GM12873 (cell line): ENCODE measurements at regions not wholly inside any gene's neighbourhood (a gene's known extent, or its start where the extent isn't known, plus 50 kb on each side); places are given as distances from the start of the nearest gene placed in this dataset.
A peak's percentile ranks its signal among the peaks of the same experiment; 100 is the strongest.

ENCODE experiments used
- TF ChIP-seq, protein P1 (sequence below): IDR thresholded peaks from 2 replicates; pipeline ENCODE4 v1.5.1; 2012; ENCODE audit warnings: low read depth, mild to moderate bottlenecking, moderate library complexity, low read length, control low read depth; ENCODE audit not compliant: insufficient read depth; ENCODE audit errors: missing control alignments

DNA sequence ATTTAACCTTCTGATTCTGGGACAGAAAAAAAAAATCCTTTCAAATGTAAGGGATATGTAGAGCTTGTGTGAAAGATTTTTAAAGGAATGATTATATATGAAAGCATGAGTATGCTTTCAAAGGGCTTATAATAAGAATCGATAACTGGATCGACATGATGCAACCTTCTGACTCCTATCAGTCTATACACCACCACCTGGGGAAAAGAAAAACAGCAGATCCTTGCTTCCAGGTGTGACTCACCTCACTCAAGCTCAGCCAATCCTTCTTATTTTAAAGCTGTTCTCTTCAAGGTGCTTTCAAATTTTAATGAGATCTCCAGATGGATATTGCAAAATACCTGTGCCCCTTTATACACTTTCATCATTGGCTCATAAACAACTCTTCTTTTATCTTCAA, 102.1 kb upstream of the EDNRA start:
- TF ChIP-seq, protein P1, sequence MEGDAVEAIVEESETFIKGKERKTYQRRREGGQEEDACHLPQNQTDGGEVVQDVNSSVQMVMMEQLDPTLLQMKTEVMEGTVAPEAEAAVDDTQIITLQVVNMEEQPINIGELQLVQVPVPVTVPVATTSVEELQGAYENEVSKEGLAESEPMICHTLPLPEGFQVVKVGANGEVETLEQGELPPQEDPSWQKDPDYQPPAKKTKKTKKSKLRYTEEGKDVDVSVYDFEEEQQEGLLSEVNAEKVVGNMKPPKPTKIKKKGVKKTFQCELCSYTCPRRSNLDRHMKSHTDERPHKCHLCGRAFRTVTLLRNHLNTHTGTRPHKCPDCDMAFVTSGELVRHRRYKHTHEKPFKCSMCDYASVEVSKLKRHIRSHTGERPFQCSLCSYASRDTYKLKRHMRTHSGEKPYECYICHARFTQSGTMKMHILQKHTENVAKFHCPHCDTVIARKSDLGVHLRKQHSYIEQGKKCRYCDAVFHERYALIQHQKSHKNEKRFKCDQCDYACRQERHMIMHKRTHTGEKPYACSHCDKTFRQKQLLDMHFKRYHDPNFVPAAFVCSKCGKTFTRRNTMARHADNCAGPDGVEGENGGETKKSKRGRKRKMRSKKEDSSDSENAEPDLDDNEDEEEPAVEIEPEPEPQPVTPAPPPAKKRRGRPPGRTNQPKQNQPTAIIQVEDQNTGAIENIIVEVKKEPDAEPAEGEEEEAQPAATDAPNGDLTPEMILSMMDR = no peak

DNA sequence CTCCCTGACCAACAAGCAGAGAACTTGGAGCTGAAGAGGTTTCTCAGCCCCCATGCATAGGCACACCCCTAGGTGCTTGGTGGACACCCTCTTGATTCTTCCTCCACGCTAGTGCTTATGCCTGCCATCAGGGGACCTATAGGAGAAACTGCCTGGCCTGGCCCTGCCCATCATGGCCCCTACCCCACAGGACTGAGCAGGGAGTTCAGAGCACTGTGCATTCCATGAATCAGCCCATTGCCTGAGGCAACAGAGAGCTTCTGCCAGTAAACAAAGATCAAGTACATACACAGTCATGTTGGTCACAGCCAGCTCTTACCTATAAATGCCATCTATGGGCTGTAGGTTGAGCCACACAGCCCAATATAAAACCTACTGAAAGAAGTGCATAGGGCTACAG, 99.1 kb upstream of the EDNRA start:
- TF ChIP-seq, protein P1 = no peak

DNA sequence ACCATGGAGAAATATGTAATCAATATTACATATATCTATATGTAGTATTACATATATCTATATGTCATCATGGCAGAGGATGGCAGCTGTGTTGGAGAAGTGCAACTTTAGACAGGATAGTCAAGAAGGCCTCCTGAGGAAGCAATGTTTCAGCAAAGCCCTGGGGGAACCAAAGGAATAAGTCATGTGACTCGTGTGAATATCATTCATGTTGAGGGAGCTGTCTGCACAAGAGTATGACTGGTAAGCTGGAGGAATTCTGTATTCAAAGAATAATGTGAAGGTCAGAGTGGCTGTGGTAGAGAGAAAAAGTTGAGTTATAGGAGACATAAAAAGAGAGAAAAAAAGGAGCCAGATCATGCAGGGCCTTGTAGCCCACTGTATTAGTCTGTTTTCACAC, 92.9 kb upstream of the EDNRA start:
- TF ChIP-seq, protein P1 = no peak

DNA sequence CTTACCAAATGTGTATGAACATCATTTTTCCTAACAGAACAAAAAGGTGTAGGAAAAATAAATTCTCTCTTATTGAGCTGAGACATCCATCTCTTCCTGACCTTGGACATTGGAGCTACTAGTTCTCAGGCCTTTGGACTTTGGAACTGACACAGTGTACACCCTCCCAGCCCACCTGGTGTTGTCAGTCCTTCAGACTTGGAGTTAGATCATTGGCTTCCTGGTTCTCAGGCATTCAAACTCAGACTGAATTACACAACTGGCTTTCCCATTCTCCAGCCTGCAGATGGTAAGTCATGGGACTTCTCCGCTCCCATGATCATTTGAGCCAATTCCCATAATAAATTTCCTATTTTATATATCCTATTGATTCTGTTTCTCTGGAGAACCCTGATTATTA, 84.8 kb upstream of the EDNRA start:
- TF ChIP-seq, protein P1 = no peak

DNA sequence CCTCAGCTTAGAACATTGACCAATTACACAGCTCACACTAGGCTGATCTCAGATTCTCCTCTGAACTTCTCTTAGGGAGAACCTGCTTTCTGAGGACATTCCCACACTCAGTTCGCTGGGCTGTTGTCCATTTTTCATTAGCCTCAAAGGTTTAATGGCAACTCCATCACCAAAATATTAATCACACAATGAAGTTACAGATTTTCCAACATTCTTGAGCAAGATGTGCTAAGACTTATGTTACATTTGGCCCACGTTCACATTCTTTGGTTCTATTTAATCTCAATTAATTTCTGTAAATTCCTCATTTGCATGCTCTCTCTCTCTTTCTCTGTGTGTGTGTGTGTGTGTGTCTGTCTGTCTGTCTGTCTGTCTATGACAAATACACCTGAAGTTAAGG, 82.3 kb upstream of the EDNRA start:
- TF ChIP-seq, protein P1 = no peak

DNA sequence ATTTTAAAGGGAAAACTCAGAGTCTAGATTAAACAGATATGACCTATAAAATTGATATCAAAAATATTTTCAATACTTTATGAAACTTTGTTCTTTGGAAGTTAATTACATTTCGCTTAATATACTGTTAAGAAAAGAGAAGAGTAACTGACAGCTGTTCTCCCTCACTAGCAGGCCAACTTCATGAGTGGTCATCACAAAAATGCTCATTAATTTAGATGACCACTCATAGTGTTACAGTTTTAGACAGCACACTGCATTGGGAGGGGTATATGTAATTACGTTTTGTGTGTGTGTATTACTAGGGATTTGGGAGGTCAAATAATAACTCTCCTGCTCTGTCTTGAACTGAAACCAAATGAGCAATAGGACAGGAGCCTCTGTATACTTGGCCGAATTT, 80.2 kb upstream of the EDNRA start:
- TF ChIP-seq, protein P1 = no peak

DNA sequence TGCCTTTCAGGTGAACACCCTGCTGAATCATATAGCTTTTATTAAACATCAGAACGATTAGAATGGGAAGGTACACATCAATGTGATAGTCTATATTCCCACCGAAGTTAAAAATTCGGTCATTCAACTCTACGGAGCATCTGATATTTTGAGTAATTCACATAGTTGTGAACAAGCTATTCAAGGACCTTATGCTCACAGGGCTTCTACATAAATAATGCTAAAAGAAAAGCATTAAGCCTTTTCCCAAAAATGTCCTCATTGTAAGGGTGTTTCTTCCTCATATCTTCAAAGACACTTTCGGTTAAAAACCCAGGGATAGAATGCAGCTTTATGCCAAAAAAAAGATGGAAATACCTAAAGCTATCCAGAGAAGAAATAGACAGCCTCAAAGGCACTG, 79.7 kb upstream of the EDNRA start:
- TF ChIP-seq, protein P1 = no peak

DNA sequence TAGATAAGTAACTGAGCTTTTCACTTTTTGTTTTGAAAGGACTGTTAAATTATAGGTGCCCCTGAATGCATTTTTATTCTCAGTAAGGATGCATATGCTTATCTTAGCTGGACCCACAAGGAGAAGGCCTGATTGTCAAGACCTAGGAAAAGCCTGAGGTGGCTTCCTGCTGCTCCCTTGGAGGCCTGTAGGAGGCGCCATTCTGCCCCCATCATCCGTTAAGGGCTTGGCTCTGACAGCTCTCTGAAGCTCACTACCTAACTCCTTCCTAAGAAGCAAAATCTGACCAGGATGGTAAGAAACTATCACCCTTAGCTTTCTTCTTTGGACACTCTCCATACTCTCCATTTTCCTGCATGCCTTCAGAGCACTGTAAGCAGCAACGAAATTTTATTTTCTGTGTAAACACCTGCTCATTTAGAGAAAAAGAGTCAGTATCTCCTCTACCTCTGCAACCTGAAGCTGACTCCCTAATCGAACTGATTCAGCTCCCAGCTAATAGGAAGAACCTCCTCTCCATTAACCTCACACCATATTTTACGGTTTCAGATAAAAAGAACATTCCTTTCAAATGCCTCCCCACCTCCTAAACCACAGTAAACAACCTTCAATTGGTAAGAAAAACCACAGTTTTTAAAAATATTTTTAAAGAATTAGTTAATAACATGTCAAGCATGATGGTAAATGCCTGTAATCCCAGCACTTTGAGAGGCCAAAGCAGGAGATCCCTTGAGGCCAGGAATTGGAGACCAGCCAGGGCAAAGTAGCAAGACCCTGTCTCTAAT, 73.4 kb upstream of the EDNRA start:
- TF ChIP-seq, protein P1 = peak; percentile 69
